BLaER1 treated with 17β-estradiol and CSF1 and Interleukin-3, amounts not matched to agents 10 nM and 100 nM (cell line): ENCODE measurements at regions not wholly inside any gene's neighbourhood (a gene's known extent, or its start where the extent isn't known, plus 50 kb on each side); places are given as distances from the start of the nearest gene placed in this dataset.

Experiments
- H3K27ac ChIP-seq, 11 experiments: shearing (Covaris generic); formaldehyde crosslinking; 2 replicates each; pipeline ENCODE4 v1.8.1; 2022
- H3K27me3 ChIP-seq, 11 experiments: shearing (Covaris generic); formaldehyde crosslinking; 2 replicates each; pipeline ENCODE4 v1.8.1; 2022
- H3K36me3 ChIP-seq, 11 experiments: shearing (Covaris generic); formaldehyde crosslinking; 2 replicates each; pipeline ENCODE4 v1.8.1; 2022
- H3K4me1 ChIP-seq, 10 experiments: shearing (Covaris generic); formaldehyde crosslinking; 2 replicates each; pipeline ENCODE4 v1.8.1; 2022
- H3K4me2 ChIP-seq, 11 experiments: shearing (Covaris generic); formaldehyde crosslinking; 2 replicates each; pipeline ENCODE4 v1.8.1; 2022
- H3K4me3 ChIP-seq, 10 experiments: shearing (Covaris generic); formaldehyde crosslinking; 2 replicates each; pipeline ENCODE4 v1.8.1; 2022
- H3K9ac ChIP-seq, 11 experiments: shearing (Covaris generic); formaldehyde crosslinking; 2 replicates each; pipeline ENCODE4 v1.8.1; 2022
- H3K9me3 ChIP-seq, 11 experiments: shearing (Covaris generic); formaldehyde crosslinking; replicated peaks in 1 of 11; 2 replicates each; pipeline ENCODE4 v1.8.1; 2022
- H4K20me1 ChIP-seq, 11 experiments: shearing (Covaris generic); formaldehyde crosslinking; 2 replicates each; pipeline ENCODE4 v1.8.1; 2022
- Cebpa-rat ChIP-seq, 11 experiments: shearing (Covaris generic); IDR thresholded peaks; 2 replicates each; pipeline ENCODE4 v1.8.1; 2022

GRCh38 chr4:176489001-176489400, 169.2 kb downstream of the SPCS3 start:
- Histone ChIP-seq H3K4me2 (no peak overlapping the region), H3K9ac (no peak overlapping the region), H3K4me1 (peaks cover 0 to 8% (median 5%) of the 10 kb centered on the region in 10 experiments; a peak in 6 of 20 replicates), H3K36me3 (no peaks in the 10 kb centered on the region), H3K27ac (no peak overlapping the region), H3K4me3 (no peak overlapping the region), H3K27me3 (no peaks in the 10 kb centered on the region), H3K9me3 (no peaks in the 10 kb centered on the region), H4K20me1 (no peaks in the 10 kb centered on the region)
- no peak for TF ChIP-seq Cebpa-rat (IDR thresholded peaks at IDR 0.05)

GRCh38 chr4:176492646-176493302, 173.0 kb downstream of the SPCS3 start:
- Histone ChIP-seq H4K20me1 (no peaks in the 10 kb centered on the region), H3K36me3 (no peaks in the 10 kb centered on the region), H3K27me3 (no peaks in the 10 kb centered on the region), H3K27ac (peak overlapping the region in 4 of 11 experiments; percentile 16 to 49 (median 27); a peak in 5 of 22 replicates), H3K9me3 (peaks cover 0 to 6% (median 0%) of the 10 kb centered on the region in 11 experiments; a peak in 4 of 22 replicates), H3K4me1 (peaks cover 0 to 8% (median 5%) of the 10 kb centered on the region in 10 experiments; a peak in 6 of 20 replicates), H3K9ac (peak overlapping the region in 3 of 11 experiments; percentile 9 to 26 (median 21); a peak in 2 of 22 replicates), H3K4me2 (peak overlapping the region in 9 of 11 experiments; percentile 11 to 63 (median 29); a peak in 11 of 22 replicates), H3K4me3 (no peak overlapping the region)
- no peak for TF ChIP-seq Cebpa-rat (IDR thresholded peaks at IDR 0.05)

GRCh38 chr4:176498617-176499256, 179.0 kb downstream of the SPCS3 start:
- TF ChIP-seq Cebpa-rat (IDR thresholded peaks at IDR 0.05): no peak
- no peak overlapping the region for H3K9ac ChIP-seq
- H3K4me1 ChIP-seq: no peaks in the 10 kb centered on the region
- H3K9me3 ChIP-seq: peaks cover 0 to 6% (median 0%) of the 10 kb centered on the region in 11 experiments; a peak in 4 of 22 replicates
- H3K27me3 ChIP-seq: no peaks in the 10 kb centered on the region
- no peak overlapping the region for H3K4me2 ChIP-seq
- no peak overlapping the region for H3K27ac ChIP-seq
- no peak overlapping the region for H3K4me3 ChIP-seq
- no peaks in the 10 kb centered on the region for H3K36me3 ChIP-seq
- H4K20me1 ChIP-seq: no peaks in the 10 kb centered on the region

GRCh38 chr4:176499518-176499917, 179.8 kb downstream of the SPCS3 start:
- Histone ChIP-seq H3K4me3 (no peak overlapping the region), H3K36me3 (no peaks in the 10 kb centered on the region), H3K4me2 (no peak overlapping the region), H3K4me1 (no peaks in the 10 kb centered on the region), H3K27me3 (no peaks in the 10 kb centered on the region), H4K20me1 (no peaks in the 10 kb centered on the region), H3K9ac (no peak overlapping the region), H3K9me3 (peaks cover 0 to 6% (median 0%) of the 10 kb centered on the region in 11 experiments; a peak in 4 of 22 replicates), H3K27ac (no peak overlapping the region)
- TF ChIP-seq Cebpa-rat (IDR thresholded peaks at IDR 0.05): no peak

DNA sequence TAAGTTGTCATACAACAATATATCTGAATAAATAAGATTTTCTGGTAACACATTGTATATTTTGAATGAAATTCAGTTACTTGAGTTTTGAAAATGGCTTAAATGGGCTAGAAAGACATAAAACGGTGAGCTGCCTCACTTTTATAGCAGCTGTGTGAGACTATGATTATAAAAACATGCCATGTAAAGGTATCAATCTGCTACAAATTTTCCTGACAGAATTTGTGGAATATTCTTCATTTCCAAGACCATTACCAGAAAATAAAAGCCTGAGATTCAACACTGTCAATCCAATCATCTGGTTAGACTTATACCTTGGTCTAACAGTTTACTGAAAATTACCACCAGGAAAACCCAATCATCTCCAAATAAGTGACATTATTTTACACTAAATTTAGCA, 181.1 kb downstream of the SPCS3 start:
- Histone ChIP-seq H4K20me1 (no peaks in the 10 kb centered on the region), H3K9ac (no peak overlapping the region), H3K36me3 (no peaks in the 10 kb centered on the region), H3K27me3 (no peaks in the 10 kb centered on the region), H3K4me2 (no peak overlapping the region), H3K4me3 (no peak overlapping the region), H3K9me3 (peaks cover 0 to 6% (median 0%) of the 10 kb centered on the region in 11 experiments; a peak in 4 of 22 replicates), H3K27ac (no peak overlapping the region), H3K4me1 (no peaks in the 10 kb centered on the region)
- TF ChIP-seq Cebpa-rat (IDR thresholded peaks at IDR 0.05): no peak

GRCh38 chr4:176504118-176504517, 184.4 kb downstream of the SPCS3 start:
- Histone ChIP-seq H3K27ac (no peak overlapping the region), H3K36me3 (no peaks in the 10 kb centered on the region), H3K27me3 (no peaks in the 10 kb centered on the region), H3K4me2 (no peak overlapping the region), H4K20me1 (no peaks in the 10 kb centered on the region), H3K9ac (no peak overlapping the region), H3K4me3 (no peak overlapping the region), H3K4me1 (no peaks in the 10 kb centered on the region), H3K9me3 (no peaks in the 10 kb centered on the region)
- no peak for TF ChIP-seq Cebpa-rat (IDR thresholded peaks at IDR 0.05)

DNA sequence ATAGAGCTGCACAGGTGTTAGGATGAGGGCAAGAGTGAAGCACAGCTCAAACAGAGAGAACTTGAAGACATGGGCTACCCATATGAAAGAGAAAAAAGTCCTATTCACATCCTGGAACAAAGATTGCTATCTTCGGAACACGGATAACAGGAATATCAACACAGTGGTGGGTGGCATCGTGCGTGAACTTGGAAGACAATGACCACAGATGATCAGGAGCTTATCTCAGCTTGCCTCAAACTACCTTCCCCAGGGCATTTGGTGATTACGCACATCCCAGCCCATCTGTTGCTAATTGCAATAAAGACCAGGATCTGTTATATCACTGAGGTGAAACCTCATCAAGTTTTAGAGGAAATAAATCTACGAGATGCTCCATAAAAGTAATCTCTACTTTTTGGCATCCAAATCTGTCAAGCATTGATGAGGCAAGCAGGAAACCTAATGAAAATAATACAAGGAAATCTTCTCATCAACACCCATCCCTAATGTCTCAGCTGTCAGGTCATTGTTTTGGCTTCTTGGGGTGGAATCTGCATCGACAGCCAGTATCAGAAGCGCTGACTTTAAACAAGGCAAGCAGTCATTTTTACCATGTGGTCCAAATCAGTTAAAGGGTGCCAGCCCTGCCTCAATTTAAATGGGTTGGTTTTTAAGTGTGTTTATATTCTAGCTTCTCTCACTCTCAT, 188.2 kb downstream of the SPCS3 start:
- Histone ChIP-seq H3K9me3 (no peaks in the 10 kb centered on the region), H3K27me3 (no peaks in the 10 kb centered on the region), H3K36me3 (no peaks in the 10 kb centered on the region), H3K9ac (no peak overlapping the region), H3K27ac (no peak overlapping the region), H3K4me1 (no peaks in the 10 kb centered on the region), H3K4me3 (no peak overlapping the region), H3K4me2 (no peak overlapping the region), H4K20me1 (no peaks in the 10 kb centered on the region)
- no peak for TF ChIP-seq Cebpa-rat (IDR thresholded peaks at IDR 0.05)

DNA sequence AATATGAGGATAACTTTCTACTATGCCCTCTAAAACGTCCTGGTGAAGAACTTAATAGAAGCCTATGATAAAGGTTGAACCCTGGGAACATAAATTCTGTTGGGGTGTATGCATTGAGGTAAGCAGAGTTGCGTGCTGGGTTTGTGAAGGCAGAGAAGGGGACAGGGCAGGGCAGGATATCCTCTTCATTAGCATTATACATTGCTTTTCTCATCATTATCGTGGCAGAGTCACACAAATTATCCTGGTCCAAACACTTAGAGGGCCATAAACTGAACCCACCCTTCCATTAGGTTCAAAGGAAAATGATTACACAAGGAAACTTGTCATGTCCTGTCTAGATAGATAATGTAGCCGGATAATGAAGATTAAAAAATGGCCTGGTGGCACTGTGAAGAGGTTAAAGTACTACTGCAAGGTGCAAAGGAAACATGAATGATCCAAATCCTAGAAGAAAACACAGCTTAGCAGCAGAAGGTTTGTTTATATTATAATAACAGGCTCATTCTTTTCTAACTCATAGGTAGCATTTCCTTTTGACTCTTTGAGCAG, 189.1 kb downstream of the SPCS3 start:
- H3K27me3 ChIP-seq: no peaks in the 10 kb centered on the region
- H3K9me3 ChIP-seq: no peaks in the 10 kb centered on the region
- no peaks in the 10 kb centered on the region for H4K20me1 ChIP-seq
- no peak overlapping the region for H3K4me3 ChIP-seq
- no peaks in the 10 kb centered on the region for H3K36me3 ChIP-seq
- no peak for TF ChIP-seq Cebpa-rat (IDR thresholded peaks at IDR 0.05)
- no peak overlapping the region for H3K4me2 ChIP-seq
- H3K4me1 ChIP-seq: no peaks in the 10 kb centered on the region
- no peak overlapping the region for H3K9ac ChIP-seq
- H3K27ac ChIP-seq: no peak overlapping the region

GRCh38 chr4:176525576-176525975, 205.8 kb downstream of the SPCS3 start:
- no peak for TF ChIP-seq Cebpa-rat (IDR thresholded peaks at IDR 0.05)
- no peaks in the 10 kb centered on the region for H4K20me1 ChIP-seq
- H3K9me3 ChIP-seq: no peaks in the 10 kb centered on the region
- H3K4me3 ChIP-seq: no peak overlapping the region
- H3K27ac ChIP-seq: no peak overlapping the region
- H3K4me2 ChIP-seq: no peak overlapping the region
- H3K36me3 ChIP-seq: no peaks in the 10 kb centered on the region
- no peak overlapping the region for H3K9ac ChIP-seq
- H3K27me3 ChIP-seq: no peaks in the 10 kb centered on the region
- no peaks in the 10 kb centered on the region for H3K4me1 ChIP-seq
